Coronary artery (tissue), 2 donors: ENCODE measurements at regions not wholly inside any gene's neighbourhood (a gene's known extent, or its start where the extent isn't known, plus 50 kb on each side); places are given as distances from the start of the nearest gene placed in this dataset.

Source experiments
- DNase-seq: peaks from one replicate; pipeline ENCODE4 v3.0.0-alpha.2; 2017; ENCODE audit warnings: low spot score
- H3K27ac ChIP-seq, 2 donors: fragments of 200-600 bp; sonication (generic); one replicate each; pipeline ENCODE4 v1.5.1; 2016 to 2019
- H3K4me3 ChIP-seq: fragments of 200-600 bp; sonication (generic); 2 replicates; pipeline ENCODE4 v1.5.1; 2016; ENCODE audit warnings: mild to moderate bottlenecking, moderate library complexity
- CTCF ChIP-seq: fragments of 200-600 bp; sonication (generic); IDR thresholded peaks from one replicate; pipeline ENCODE4 v1.5.1; 2019; ENCODE audit warnings: antibody characterized with exemption

GRCh38 chr5:6843821-6844220 lies 130.6 kb downstream of the TENT4A start:
- TF ChIP-seq CTCF, result no peak
- DNase-seq, result peak; percentile 43
- no peak overlapping the region for H3K27ac ChIP-seq
- no peak overlapping the region for H3K4me3 ChIP-seq

- no peak for TF ChIP-seq CTCF
- Histone ChIP-seq H3K27ac (no peak overlapping the region), H3K4me3 (no peak overlapping the region)
- peak; percentile 50 for DNase-seq
These were observed 132.6 kb downstream of the TENT4A start for GRCh38 chr5:6845856-6846255.

- TF ChIP-seq CTCF, result no peak
- no peak overlapping the region for H3K4me3 ChIP-seq
- H3K27ac ChIP-seq, result no peak overlapping the region
These were observed 134.6 kb downstream of the TENT4A start for GRCh38 chr5:6847870-6848269.

GRCh38 chr5:6849316-6850105 lies 136.3 kb downstream of the TENT4A start:
- H3K27ac ChIP-seq, result no peak overlapping the region
- TF ChIP-seq CTCF, result no peak
- no peak overlapping the region for H3K4me3 ChIP-seq
- DNase-seq, result peak; percentile 9

More at GRCh38 chr5:6847870-6848269, 134.6 kb downstream of the TENT4A start:
- DNase-seq, result no peak

GRCh38 chr5:6850106-6850432 lies 136.8 kb downstream of the TENT4A start:
- TF ChIP-seq CTCF, result no peak

GRCh38 chr5:6856653-6857052 lies 143.4 kb downstream of the TENT4A start:
- peak; percentile 35 for DNase-seq
- Histone ChIP-seq H3K4me3 (no peak overlapping the region), H3K27ac (no peak overlapping the region)
- TF ChIP-seq CTCF, result no peak

More at GRCh38 chr5:6850106-6850432, 136.8 kb downstream of the TENT4A start:
- H3K4me3 ChIP-seq, result no peak overlapping the region
- no peak overlapping the region for H3K27ac ChIP-seq
- DNase-seq, result peak; percentile 40

GRCh38 chr5:6858419-6858818 lies 145.2 kb downstream of the TENT4A start:
- Histone ChIP-seq H3K27ac (no peak overlapping the region), H3K4me3 (no peak overlapping the region)
- DNase-seq, result peak; percentile 36
- no peak for TF ChIP-seq CTCF
